ENCODE measurements at regions not wholly inside any gene's neighbourhood (a gene's known extent, or its start where the extent isn't known, plus 50 kb on each side); places are given as distances from the start of the nearest gene placed in this dataset.

- no peak for TF ChIP-seq ZNF274 (IDR thresholded peaks at IDR 0.05; ENCODE audit: borderline replicate concordance, extremely low read depth, low read length)
- no peak for TF ChIP-seq TAF1 (IDR thresholded peaks at IDR 0.05; ENCODE audit: low read depth, low read length)
- TF ChIP-seq CTCF (IDR thresholded peaks at IDR 0.05; ENCODE audit: control extremely low read depth in 1 of 3, insufficient read depth in 1 of 3, low read depth in 1 of 3, low read length in 3 of 3): no peak
- no peak for TF ChIP-seq USF2 (IDR thresholded peaks at IDR 0.05; ENCODE audit: low read length)
- no peak for TF ChIP-seq SP1 (IDR thresholded peaks at IDR 0.05; ENCODE audit: low read depth, low read length)
- TF ChIP-seq KDM5A (IDR thresholded peaks at IDR 0.05; ENCODE audit: low read length): no peak
- no peak for TF ChIP-seq ATF2 (IDR thresholded peaks at IDR 0.05; ENCODE audit: low read length)
- TF ChIP-seq NRF1 (IDR thresholded peaks at IDR 0.05; ENCODE audit: low read depth, low read length): no peak
- no peak for TF ChIP-seq POLR2A (IDR thresholded peaks at IDR 0.05; ENCODE audit: control extremely low read depth in 1 of 2, low read depth in 2 of 2, low read length in 2 of 2)
These were observed 108.2 kb upstream of the CCDC90B start for GRCh38 chr11:83394331-83394730.

Data from H1 (cell line).